HCT116 (cell line): ENCODE measurements at regions not wholly inside any gene's neighbourhood (a gene's known extent, or its start where the extent isn't known, plus 50 kb on each side); places are given as distances from the start of the nearest gene placed in this dataset.

Experiments used
- ATAC-seq: fragments of 200-7000 bp; cut with Tn5 transposase; 2 replicates; pipeline ENCODE4 v1.9.1; 2020; ENCODE audit warnings: mild to moderate bottlenecking, moderate library complexity
- BruUV-seq: library from RNA; stranded (reverse); fragments of 400-500 nt; replicated peaks from 2 replicates; lab custom pipeline; 2021; lab: Mats Ljungman, UMichigan
- CTCF ChIA-PET: fragments of 300-600 bp; sonication (Branson Sonifier 250); formaldehyde crosslinking; loops from one replicate; lab custom pipeline; 2021; ENCODE audit warnings: antibody characterized with exemption; lab: Charles Lee
- POLR2A ChIA-PET: fragments of 300-600, 350-600 bp; sonication (Branson Sonifier 250); formaldehyde crosslinking; loops from one replicate; lab custom pipeline; 2021; ENCODE audit warnings: antibody characterized with exemption; lab: Charles Lee
- RAD21 ChIA-PET, 2 experiments: fragments of 300-600 bp; sonication (Branson Sonifier 250); formaldehyde crosslinking; loops; one replicate each; lab custom pipeline; 2023; ENCODE audit warnings: low total read pairs in 2 of 2; ENCODE audit not compliant: uncharacterized antibody in 2 of 2, unreplicated experiment in 2 of 2, low non-redundant PET in 1 of 2; lab: Charles Lee
- DNase-seq: peaks from one replicate; pipeline ENCODE4 v3.0.0-alpha.2; 2010; ENCODE audit warnings: low read depth, low spot score
- H2AFZ ChIP-seq: fragments of 200-600 bp; shearing (Covaris generic), sonication (generic); 2 replicates; pipeline ENCODE4 v1.6.1; 2017; ENCODE audit warnings: low read depth, mixed run types, mixed read lengths, antibody characterized with exemption, low read length; ENCODE audit not compliant: poor library complexity, severe bottlenecking
- H3K27ac ChIP-seq: 2 replicates; pipeline ENCODE4 v1.5.1; 2012; ENCODE audit warnings: low read depth, low read length
- H3K27me3 ChIP-seq: fragments of 200-600 bp; sonication (generic); 2 replicates; pipeline ENCODE4 v1.6.1; 2016; ENCODE audit warnings: mixed run types, low read length, mixed read lengths; ENCODE audit not compliant: insufficient read depth
- H3K36me3 ChIP-seq, 2 experiments: fragments of 200-500 bp in 1 of 2; fragments of 200-600 bp in 1 of 2; sonication (Bioruptor generic) in 1 of 2; sonication (generic) in 1 of 2; 2 replicates each; pipeline versions ENCODE4 v1.5.1 to v1.6.1; 2014 to 2016; ENCODE audit warnings: low read length in 2 of 2, inconsistent platforms in 1 of 2, mixed read lengths in 1 of 2, mixed run types in 1 of 2; ENCODE audit not compliant: insufficient read depth in 2 of 2, control insufficient read depth in 1 of 2
- H3K4me1 ChIP-seq, 2 experiments: fragments of 200-600 bp in 1 of 2; sonication (generic) in 1 of 2; 2 replicates each; pipeline versions ENCODE4 v1.5.1 to v1.6.1; 2012 to 2017; ENCODE audit warnings: low read length in 2 of 2, inconsistent platforms in 1 of 2, mild to moderate bottlenecking in 1 of 2, mixed read lengths in 1 of 2, mixed run types in 1 of 2, moderate library complexity in 1 of 2; ENCODE audit not compliant: insufficient read depth in 2 of 2, control insufficient read depth in 1 of 2
- H3K4me2 ChIP-seq: fragments of 200-600 bp; sonication (generic); 2 replicates; pipeline ENCODE4 v1.6.1; 2017; ENCODE audit warnings: mixed run types, low read length, mixed read lengths
- H3K4me3 ChIP-seq, 2 experiments: fragments of 200-600 bp in 1 of 2; sonication (generic) in 1 of 2; replicated peaks in 1 of 2; 2 replicates each; pipeline ENCODE4 v1.5.1; 2011 to 2016; ENCODE audit warnings: low read length in 2 of 2, control low read depth in 1 of 2, low read depth in 1 of 2, mild to moderate bottlenecking in 1 of 2, mixed read lengths in 1 of 2, mixed run types in 1 of 2
- H3K79me2 ChIP-seq: fragments of 200-600 bp; sonication (generic); 2 replicates; pipeline ENCODE4 v1.6.1; 2017; ENCODE audit warnings: mild to moderate bottlenecking, mixed run types, low read length, moderate library complexity, mixed read lengths; ENCODE audit not compliant: insufficient read depth
- H3K9ac ChIP-seq: fragments of 200-600 bp; sonication (generic); 2 replicates; pipeline ENCODE4 v1.6.1; 2016; ENCODE audit warnings: low read length, mixed read lengths
- H3K9me2 ChIP-seq: fragments of 200-600 bp; sonication (generic), shearing (Covaris generic); 2 replicates; pipeline ENCODE4 v1.6.1; 2017; ENCODE audit warnings: mixed run types, mild to moderate bottlenecking, moderate library complexity; ENCODE audit not compliant: insufficient read depth
- H3K9me3 ChIP-seq, 2 experiments: fragments of 200-500 bp in 1 of 2; fragments of 200-600 bp in 1 of 2; sonication (Bioruptor generic) in 1 of 2; sonication (generic) in 1 of 2; 2 replicates each; pipeline ENCODE4 v1.6.1; 2014 to 2017; ENCODE audit warnings: low read length in 2 of 2, mixed read lengths in 2 of 2, inconsistent platforms in 1 of 2, low read depth in 1 of 2, mild to moderate bottlenecking in 1 of 2, mixed run types in 1 of 2, moderate library complexity in 1 of 2; ENCODE audit not compliant: control insufficient read depth in 1 of 2, insufficient read depth in 1 of 2
- H4K20me1 ChIP-seq: fragments of 200-600 bp; sonication (generic), shearing (Covaris generic); 2 replicates; pipeline ENCODE4 v1.6.1; 2017; ENCODE audit warnings: mixed run types, mild to moderate bottlenecking, moderate library complexity; ENCODE audit not compliant: insufficient read depth
- ATF3 ChIP-seq: IDR thresholded peaks from 2 replicates; pipeline ENCODE4 v1.6.1; 2012
- CEBPB ChIP-seq: IDR thresholded peaks from 2 replicates; pipeline ENCODE4 v1.6.1; 2012; ENCODE audit warnings: low read depth
- CTCF ChIP-seq, 3 experiments: fragments of 200-600 bp in 1 of 3; sonication (generic) in 1 of 3; IDR thresholded peaks in 2 of 3; conservative IDR thresholded peaks in 1 of 3; 2 replicates each; pipeline ENCODE4 v1.5.1; 2012 to 2017; ENCODE audit warnings: low read depth in 2 of 3, low read length in 2 of 3, antibody characterized with exemption in 1 of 3, borderline replicate concordance in 1 of 3, control low read depth in 1 of 3, mild to moderate bottlenecking in 1 of 3, mixed read lengths in 1 of 3, mixed run types in 1 of 3, moderate library complexity in 1 of 3; ENCODE audit not compliant: insufficient read depth in 1 of 3
- EGR1 ChIP-seq: IDR thresholded peaks from 2 replicates; pipeline ENCODE4 v1.6.1; 2012; ENCODE audit warnings: low read depth
- ELF1 ChIP-seq: IDR thresholded peaks from 2 replicates; pipeline ENCODE4 v1.6.1; 2012; ENCODE audit warnings: low read depth, borderline replicate concordance
- EZH2 ChIP-seq: fragments of 200-600 bp; sonication (generic); IDR thresholded peaks from 2 replicates; pipeline ENCODE4 v1.6.1; 2017; ENCODE audit warnings: antibody characterized with exemption, mixed run types
- EZH2phosphoT487 ChIP-seq: fragments of 200-600 bp; IDR thresholded peaks from 2 replicates; pipeline ENCODE4 v1.6.1; 2018; ENCODE audit warnings: antibody characterized with exemption, borderline replicate concordance
- JUND ChIP-seq: IDR thresholded peaks from 2 replicates; pipeline ENCODE4 v1.6.1; 2012
- MAX ChIP-seq: IDR thresholded peaks from 2 replicates; pipeline ENCODE4 v1.6.1; 2012
- POLR2A ChIP-seq: IDR thresholded peaks from 2 replicates; pipeline ENCODE4 v1.7.0; 2011; ENCODE audit warnings: borderline replicate concordance; ENCODE audit not compliant: insufficient read depth, insufficient read length; ENCODE audit errors: extremely low read depth
- POLR2AphosphoS5 ChIP-seq: IDR thresholded peaks from 2 replicates; pipeline ENCODE4 v1.6.1; 2011; ENCODE audit warnings: mild to moderate bottlenecking, low read depth, low read length, moderate library complexity
- RAD21 ChIP-seq: IDR thresholded peaks from 2 replicates; pipeline ENCODE4 v1.6.1; 2012; ENCODE audit warnings: low read depth, mild to moderate bottlenecking
- SIN3A ChIP-seq: IDR thresholded peaks from 2 replicates; pipeline ENCODE4 v1.6.1; 2012; ENCODE audit warnings: low read depth
- YY1 ChIP-seq: IDR thresholded peaks from 2 replicates; pipeline ENCODE4 v1.6.1; 2011; ENCODE audit warnings: low read length, low read depth, moderate library complexity, mild to moderate bottlenecking; ENCODE audit not compliant: insufficient replicate concordance; ENCODE audit errors: extremely low read depth
- ZFX ChIP-seq: fragments of 450-650 bp; IDR thresholded peaks from 2 replicates; pipeline ENCODE4 v1.6.1; 2017
- ZNF274 ChIP-seq: fragments of 200-500 bp; sonication (Bioruptor generic); IDR thresholded peaks from 2 replicates; pipeline ENCODE4 v1.6.1; 2014; ENCODE audit warnings: mild to moderate bottlenecking, low read depth, low read length, inconsistent platforms
- intact Hi-C: fragments of 100-400 bp; cut with micrococcal nuclease; formaldehyde crosslinking; loops from 2 replicates; pipeline ENCODE4 v1.10.0; 2022

GRCh38 chr14:105925615-105926372 is 399.4 kb downstream of the TMEM121 start:
- BruUV-seq, result no TSS peak

GRCh38 chr14:105926373-105927095 is 400.2 kb downstream of the TMEM121 start:
- Histone ChIP-seq H2AFZ (no peak overlapping the region), H3K9ac (no peak overlapping the region), H3K4me1 (no peaks in the 10 kb centered on the region), H3K4me3 (no peak overlapping the region), H3K4me2 (no peak overlapping the region), H3K36me3 (no peaks in the 10 kb centered on the region), H3K9me2 (no peaks in the 10 kb centered on the region), H3K9me3 (no peaks in the 10 kb centered on the region), H4K20me1 (no peaks in the 10 kb centered on the region), H3K79me2 (no peaks in the 10 kb centered on the region), H3K27ac (no peak overlapping the region), H3K27me3 (0 out of 2 replicates have a peak, but pooled peaks cover under 1% of the 10 kb centered on the region)
- BruUV-seq, result no TSS peak
- RAD21 ChIA-PET, result no interaction called here
- CTCF ChIA-PET, result no interaction called here
- ATAC-seq, result no peak
- no peak for DNase-seq
- intact Hi-C loops, result no loop called here
- POLR2A ChIA-PET, result no interaction called here
- TF ChIP-seq CTCF (IDR thresholded peaks at IDR 0.05 in 2 of 3, conservative IDR thresholded peaks at IDR 0.05 in 1 of 3; ENCODE audit: borderline replicate concordance in 1 of 3, insufficient read depth in 1 of 3, low read depth in 2 of 3, low read length in 2 of 3) (no peak), CEBPB (no peak), SIN3A (no peak), ZFX (no peak), YY1 (no peak), MAX (no peak), ATF3 (no peak), ZNF274 (no peak), EZH2phosphoT487 (no peak), ELF1 (no peak), RAD21 (no peak), POLR2AphosphoS5 (no peak)

More at GRCh38 chr14:105925615-105926372, 399.4 kb downstream of the TMEM121 start:
- intact Hi-C loops, result no loop called here
- no peaks in the 10 kb centered on the region for H3K27me3 ChIP-seq
- no peak for DNase-seq
- CTCF ChIA-PET, result no interaction called here
- ATAC-seq, result no peak
- no peaks in the 10 kb centered on the region for H3K9me2 ChIP-seq
- H3K36me3 ChIP-seq, result no peaks in the 10 kb centered on the region
- H3K4me2 ChIP-seq, result no peak overlapping the region
- no peaks in the 10 kb centered on the region for H3K9me3 ChIP-seq
- TF ChIP-seq CEBPB (no peak), YY1 (no peak), ZFX (no peak), POLR2A (no peak), EZH2phosphoT487 (no peak), ZNF274 (no peak), EGR1 (no peak), JUND (no peak), RAD21 (no peak), EZH2 (no peak), ATF3 (no peak)
- H3K4me3 ChIP-seq, result no peak overlapping the region
- H4K20me1 ChIP-seq, result no peaks in the 10 kb centered on the region
- no peak overlapping the region for H3K27ac ChIP-seq
- RAD21 ChIA-PET, result no interaction called here
- no peak overlapping the region for H2AFZ ChIP-seq
- H3K4me1 ChIP-seq, result no peaks in the 10 kb centered on the region
- POLR2A ChIA-PET, result no interaction called here
- no peaks in the 10 kb centered on the region for H3K79me2 ChIP-seq
- no peak overlapping the region for H3K9ac ChIP-seq
